HCT116 (cell line): ENCODE measurements at regions not wholly inside any gene's neighbourhood (a gene's known extent, or its start where the extent isn't known, plus 50 kb on each side); places are given as distances from the start of the nearest gene placed in this dataset.

Experiments
- ATAC-seq: fragments of 200-7000 bp; cut with Tn5 transposase; 2 replicates; pipeline ENCODE4 v1.9.1; 2020; ENCODE audit warnings: mild to moderate bottlenecking, moderate library complexity
- BruUV-seq: library from RNA; stranded (reverse); fragments of 400-500 nt; replicated peaks from 2 replicates; lab custom pipeline; 2021; lab: Mats Ljungman, UMichigan
- CTCF ChIA-PET: fragments of 300-600 bp; sonication (Branson Sonifier 250); formaldehyde crosslinking; loops from one replicate; lab custom pipeline; 2021; ENCODE audit warnings: antibody characterized with exemption; lab: Charles Lee
- POLR2A ChIA-PET: fragments of 300-600, 350-600 bp; sonication (Branson Sonifier 250); formaldehyde crosslinking; loops from one replicate; lab custom pipeline; 2021; ENCODE audit warnings: antibody characterized with exemption; lab: Charles Lee
- RAD21 ChIA-PET, 2 experiments: fragments of 300-600 bp; sonication (Branson Sonifier 250); formaldehyde crosslinking; loops; one replicate each; lab custom pipeline; 2023; ENCODE audit warnings: low total read pairs in 2 of 2; ENCODE audit not compliant: uncharacterized antibody in 2 of 2, unreplicated experiment in 2 of 2, low non-redundant PET in 1 of 2; lab: Charles Lee
- DNase-seq: peaks from one replicate; pipeline ENCODE4 v3.0.0-alpha.2; 2010; ENCODE audit warnings: low read depth, low spot score
- H2AFZ ChIP-seq: fragments of 200-600 bp; shearing (Covaris generic), sonication (generic); 2 replicates; pipeline ENCODE4 v1.6.1; 2017; ENCODE audit warnings: low read depth, mixed run types, mixed read lengths, antibody characterized with exemption, low read length; ENCODE audit not compliant: poor library complexity, severe bottlenecking
- H3K27ac ChIP-seq: 2 replicates; pipeline ENCODE4 v1.5.1; 2012; ENCODE audit warnings: low read depth, low read length
- H3K27me3 ChIP-seq: fragments of 200-600 bp; sonication (generic); 2 replicates; pipeline ENCODE4 v1.6.1; 2016; ENCODE audit warnings: mixed run types, low read length, mixed read lengths; ENCODE audit not compliant: insufficient read depth
- H3K36me3 ChIP-seq, 2 experiments: fragments of 200-500 bp in 1 of 2; fragments of 200-600 bp in 1 of 2; sonication (Bioruptor generic) in 1 of 2; sonication (generic) in 1 of 2; 2 replicates each; pipeline versions ENCODE4 v1.5.1 to v1.6.1; 2014 to 2016; ENCODE audit warnings: low read length in 2 of 2, inconsistent platforms in 1 of 2, mixed read lengths in 1 of 2, mixed run types in 1 of 2; ENCODE audit not compliant: insufficient read depth in 2 of 2, control insufficient read depth in 1 of 2
- H3K4me1 ChIP-seq, 2 experiments: fragments of 200-600 bp in 1 of 2; sonication (generic) in 1 of 2; 2 replicates each; pipeline versions ENCODE4 v1.5.1 to v1.6.1; 2012 to 2017; ENCODE audit warnings: low read length in 2 of 2, inconsistent platforms in 1 of 2, mild to moderate bottlenecking in 1 of 2, mixed read lengths in 1 of 2, mixed run types in 1 of 2, moderate library complexity in 1 of 2; ENCODE audit not compliant: insufficient read depth in 2 of 2, control insufficient read depth in 1 of 2
- H3K4me2 ChIP-seq: fragments of 200-600 bp; sonication (generic); 2 replicates; pipeline ENCODE4 v1.6.1; 2017; ENCODE audit warnings: mixed run types, low read length, mixed read lengths
- H3K4me3 ChIP-seq, 2 experiments: fragments of 200-600 bp in 1 of 2; sonication (generic) in 1 of 2; replicated peaks in 1 of 2; 2 replicates each; pipeline ENCODE4 v1.5.1; 2011 to 2016; ENCODE audit warnings: low read length in 2 of 2, control low read depth in 1 of 2, low read depth in 1 of 2, mild to moderate bottlenecking in 1 of 2, mixed read lengths in 1 of 2, mixed run types in 1 of 2
- H3K79me2 ChIP-seq: fragments of 200-600 bp; sonication (generic); 2 replicates; pipeline ENCODE4 v1.6.1; 2017; ENCODE audit warnings: mild to moderate bottlenecking, mixed run types, low read length, moderate library complexity, mixed read lengths; ENCODE audit not compliant: insufficient read depth
- H3K9ac ChIP-seq: fragments of 200-600 bp; sonication (generic); 2 replicates; pipeline ENCODE4 v1.6.1; 2016; ENCODE audit warnings: low read length, mixed read lengths
- H3K9me2 ChIP-seq: fragments of 200-600 bp; sonication (generic), shearing (Covaris generic); 2 replicates; pipeline ENCODE4 v1.6.1; 2017; ENCODE audit warnings: mixed run types, mild to moderate bottlenecking, moderate library complexity; ENCODE audit not compliant: insufficient read depth
- H3K9me3 ChIP-seq, 2 experiments: fragments of 200-500 bp in 1 of 2; fragments of 200-600 bp in 1 of 2; sonication (Bioruptor generic) in 1 of 2; sonication (generic) in 1 of 2; 2 replicates each; pipeline ENCODE4 v1.6.1; 2014 to 2017; ENCODE audit warnings: low read length in 2 of 2, mixed read lengths in 2 of 2, inconsistent platforms in 1 of 2, low read depth in 1 of 2, mild to moderate bottlenecking in 1 of 2, mixed run types in 1 of 2, moderate library complexity in 1 of 2; ENCODE audit not compliant: control insufficient read depth in 1 of 2, insufficient read depth in 1 of 2
- H4K20me1 ChIP-seq: fragments of 200-600 bp; sonication (generic), shearing (Covaris generic); 2 replicates; pipeline ENCODE4 v1.6.1; 2017; ENCODE audit warnings: mixed run types, mild to moderate bottlenecking, moderate library complexity; ENCODE audit not compliant: insufficient read depth
- CBX3 ChIP-seq: IDR thresholded peaks from 2 replicates; pipeline ENCODE4 v1.6.1; 2012; ENCODE audit warnings: low read depth
- CEBPB ChIP-seq: IDR thresholded peaks from 2 replicates; pipeline ENCODE4 v1.6.1; 2012; ENCODE audit warnings: low read depth
- ELF1 ChIP-seq: IDR thresholded peaks from 2 replicates; pipeline ENCODE4 v1.6.1; 2012; ENCODE audit warnings: low read depth, borderline replicate concordance
- EZH2 ChIP-seq: fragments of 200-600 bp; sonication (generic); IDR thresholded peaks from 2 replicates; pipeline ENCODE4 v1.6.1; 2017; ENCODE audit warnings: antibody characterized with exemption, mixed run types
- FOSL1 ChIP-seq: IDR thresholded peaks from 2 replicates; pipeline ENCODE4 v1.6.1; 2012; ENCODE audit warnings: low read depth
- JUND ChIP-seq: IDR thresholded peaks from 2 replicates; pipeline ENCODE4 v1.6.1; 2012
- POLR2A ChIP-seq: IDR thresholded peaks from 2 replicates; pipeline ENCODE4 v1.7.0; 2011; ENCODE audit warnings: borderline replicate concordance; ENCODE audit not compliant: insufficient read depth, insufficient read length; ENCODE audit errors: extremely low read depth
- POLR2AphosphoS5 ChIP-seq: IDR thresholded peaks from 2 replicates; pipeline ENCODE4 v1.6.1; 2011; ENCODE audit warnings: mild to moderate bottlenecking, low read depth, low read length, moderate library complexity
- SIN3A ChIP-seq: IDR thresholded peaks from 2 replicates; pipeline ENCODE4 v1.6.1; 2012; ENCODE audit warnings: low read depth
- SRF ChIP-seq: IDR thresholded peaks from 2 replicates; pipeline ENCODE4 v1.6.1; 2012; ENCODE audit warnings: low read depth
- TCF7L2 ChIP-seq: IDR thresholded peaks from 2 replicates; pipeline ENCODE4 v1.7.0; 2011; ENCODE audit warnings: borderline replicate concordance, inconsistent platforms; ENCODE audit not compliant: insufficient read depth, insufficient read length; ENCODE audit errors: extremely low read depth
- ZNF274 ChIP-seq: fragments of 200-500 bp; sonication (Bioruptor generic); IDR thresholded peaks from 2 replicates; pipeline ENCODE4 v1.6.1; 2014; ENCODE audit warnings: mild to moderate bottlenecking, low read depth, low read length, inconsistent platforms
- intact Hi-C: fragments of 100-400 bp; cut with micrococcal nuclease; formaldehyde crosslinking; loops from 2 replicates; pipeline ENCODE4 v1.10.0; 2022
- TF ChIP-seq, protein P1 (sequence below): IDR thresholded peaks from 2 replicates; pipeline ENCODE4 v1.6.1; 2012
- TF ChIP-seq, protein P2 (sequence below), 3 experiments: fragments of 200-600 bp in 1 of 3; sonication (generic) in 1 of 3; IDR thresholded peaks in 2 of 3; conservative IDR thresholded peaks in 1 of 3; 2 replicates each; pipeline ENCODE4 v1.5.1; 2012 to 2017; ENCODE audit warnings: low read depth in 2 of 3, low read length in 2 of 3, antibody characterized with exemption in 1 of 3, borderline replicate concordance in 1 of 3, control low read depth in 1 of 3, mild to moderate bottlenecking in 1 of 3, mixed read lengths in 1 of 3, mixed run types in 1 of 3, moderate library complexity in 1 of 3; ENCODE audit not compliant: insufficient read depth in 1 of 3
- TF ChIP-seq, protein P3 (sequence below): IDR thresholded peaks from 2 replicates; pipeline ENCODE4 v1.6.1; 2012

- H2AFZ ChIP-seq: no peak overlapping the region
- H3K4me2 ChIP-seq: no peak overlapping the region
- ChIA-PET CTCF (no interaction called here), POLR2A (no interaction called here), RAD21 (no interaction called here)
- H3K9me3 ChIP-seq: no peaks in the 10 kb centered on the region
- TF ChIP-seq ZNF274 (no peak), SIN3A (no peak), JUND (no peak)
- DNase-seq (no peak), ATAC-seq (no peak)
- no peak overlapping the region for H3K4me3 ChIP-seq
- H4K20me1 ChIP-seq: no peaks in the 10 kb centered on the region
- intact Hi-C loops: no loop called here
- no TSS peak for BruUV-seq
- no peaks in the 10 kb centered on the region for H3K9me2 ChIP-seq
- H3K4me1 ChIP-seq: peaks cover 2 to 18% of the 10 kb centered on the region in 2 experiments; a peak in 2 of 4 replicates
- H3K27ac ChIP-seq: no peak overlapping the region
- H3K79me2 ChIP-seq: no peaks in the 10 kb centered on the region
- H3K36me3 ChIP-seq: no peaks in the 10 kb centered on the region
- H3K9ac ChIP-seq: no peak overlapping the region
- no peaks in the 10 kb centered on the region for H3K27me3 ChIP-seq
Measured at GRCh38 chr1:192441492-192441891, 124.7 kb downstream of the RGS21 start.

DNA sequence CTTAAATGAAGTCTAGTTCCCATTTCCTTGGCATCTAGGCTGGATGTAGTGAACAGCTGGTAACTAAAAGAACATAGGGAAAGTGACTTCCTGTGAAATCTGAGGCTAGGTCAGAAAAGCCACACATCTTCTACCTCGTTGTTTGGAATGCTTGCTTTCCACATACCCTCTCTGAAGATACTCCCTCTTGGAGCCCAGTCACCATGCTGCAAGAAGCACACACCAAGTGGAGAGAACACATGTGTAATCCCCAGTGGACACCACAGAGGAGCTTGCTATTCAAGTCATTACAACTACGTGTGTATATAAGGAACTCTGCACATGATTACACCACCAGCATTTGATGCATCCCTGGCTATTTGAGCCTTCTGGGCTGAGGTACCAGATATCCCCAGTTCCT, 125.9 kb downstream of the RGS21 start:
- POLR2A ChIA-PET: no interaction called here
- DNase-seq: no peak

More for the DNA sequence above, 125.9 kb downstream of the RGS21 start:
- ChIA-PET RAD21 (no interaction called here), CTCF (no interaction called here)
- no peak overlapping the region for H3K27ac ChIP-seq
- peaks cover 2 to 18% of the 10 kb centered on the region in 2 experiments; a peak in 2 of 4 replicates for H3K4me1 ChIP-seq
- no peak overlapping the region for H3K9ac ChIP-seq
- ATAC-seq: no peak
- no peak overlapping the region for H3K4me3 ChIP-seq
- no peak for TF ChIP-seq ELF1
- TF ChIP-seq TCF7L2: no peak
- TF ChIP-seq, protein P1, sequence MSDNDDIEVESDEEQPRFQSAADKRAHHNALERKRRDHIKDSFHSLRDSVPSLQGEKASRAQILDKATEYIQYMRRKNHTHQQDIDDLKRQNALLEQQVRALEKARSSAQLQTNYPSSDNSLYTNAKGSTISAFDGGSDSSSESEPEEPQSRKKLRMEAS: no peak
- TF ChIP-seq POLR2AphosphoS5: no peak
- TF ChIP-seq, protein P2, sequence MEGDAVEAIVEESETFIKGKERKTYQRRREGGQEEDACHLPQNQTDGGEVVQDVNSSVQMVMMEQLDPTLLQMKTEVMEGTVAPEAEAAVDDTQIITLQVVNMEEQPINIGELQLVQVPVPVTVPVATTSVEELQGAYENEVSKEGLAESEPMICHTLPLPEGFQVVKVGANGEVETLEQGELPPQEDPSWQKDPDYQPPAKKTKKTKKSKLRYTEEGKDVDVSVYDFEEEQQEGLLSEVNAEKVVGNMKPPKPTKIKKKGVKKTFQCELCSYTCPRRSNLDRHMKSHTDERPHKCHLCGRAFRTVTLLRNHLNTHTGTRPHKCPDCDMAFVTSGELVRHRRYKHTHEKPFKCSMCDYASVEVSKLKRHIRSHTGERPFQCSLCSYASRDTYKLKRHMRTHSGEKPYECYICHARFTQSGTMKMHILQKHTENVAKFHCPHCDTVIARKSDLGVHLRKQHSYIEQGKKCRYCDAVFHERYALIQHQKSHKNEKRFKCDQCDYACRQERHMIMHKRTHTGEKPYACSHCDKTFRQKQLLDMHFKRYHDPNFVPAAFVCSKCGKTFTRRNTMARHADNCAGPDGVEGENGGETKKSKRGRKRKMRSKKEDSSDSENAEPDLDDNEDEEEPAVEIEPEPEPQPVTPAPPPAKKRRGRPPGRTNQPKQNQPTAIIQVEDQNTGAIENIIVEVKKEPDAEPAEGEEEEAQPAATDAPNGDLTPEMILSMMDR (IDR thresholded peaks at IDR 0.05 in 2 of 3, conservative IDR thresholded peaks at IDR 0.05 in 1 of 3; ENCODE audit: borderline replicate concordance in 1 of 3, insufficient read depth in 1 of 3, low read depth in 2 of 3, low read length in 2 of 3): no peak
- no peak for TF ChIP-seq SRF
- no peak for TF ChIP-seq EZH2
- no peak for TF ChIP-seq CEBPB
- TF ChIP-seq FOSL1: no peak
- TF ChIP-seq ZNF274: no peak
- no peak for TF ChIP-seq CBX3
- TF ChIP-seq, protein P3, sequence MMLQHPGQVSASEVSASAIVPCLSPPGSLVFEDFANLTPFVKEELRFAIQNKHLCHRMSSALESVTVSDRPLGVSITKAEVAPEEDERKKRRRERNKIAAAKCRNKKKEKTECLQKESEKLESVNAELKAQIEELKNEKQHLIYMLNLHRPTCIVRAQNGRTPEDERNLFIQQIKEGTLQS: no peak
- no peak for TF ChIP-seq POLR2A
- H4K20me1 ChIP-seq: no peaks in the 10 kb centered on the region
- H2AFZ ChIP-seq: no peak overlapping the region
- H3K27me3 ChIP-seq: no peaks in the 10 kb centered on the region
- H3K79me2 ChIP-seq: no peaks in the 10 kb centered on the region
- no peaks in the 10 kb centered on the region for H3K9me2 ChIP-seq
- intact Hi-C loops: no loop called here
- H3K36me3 ChIP-seq: no peaks in the 10 kb centered on the region
- BruUV-seq: no TSS peak
- H3K9me3 ChIP-seq: no peaks in the 10 kb centered on the region
- no peak overlapping the region for H3K4me2 ChIP-seq
